ENCODE measurements at regions not wholly inside any gene's neighbourhood (a gene's known extent, or its start where the extent isn't known, plus 50 kb on each side); places are given as distances from the start of the nearest gene placed in this dataset.

DNA sequence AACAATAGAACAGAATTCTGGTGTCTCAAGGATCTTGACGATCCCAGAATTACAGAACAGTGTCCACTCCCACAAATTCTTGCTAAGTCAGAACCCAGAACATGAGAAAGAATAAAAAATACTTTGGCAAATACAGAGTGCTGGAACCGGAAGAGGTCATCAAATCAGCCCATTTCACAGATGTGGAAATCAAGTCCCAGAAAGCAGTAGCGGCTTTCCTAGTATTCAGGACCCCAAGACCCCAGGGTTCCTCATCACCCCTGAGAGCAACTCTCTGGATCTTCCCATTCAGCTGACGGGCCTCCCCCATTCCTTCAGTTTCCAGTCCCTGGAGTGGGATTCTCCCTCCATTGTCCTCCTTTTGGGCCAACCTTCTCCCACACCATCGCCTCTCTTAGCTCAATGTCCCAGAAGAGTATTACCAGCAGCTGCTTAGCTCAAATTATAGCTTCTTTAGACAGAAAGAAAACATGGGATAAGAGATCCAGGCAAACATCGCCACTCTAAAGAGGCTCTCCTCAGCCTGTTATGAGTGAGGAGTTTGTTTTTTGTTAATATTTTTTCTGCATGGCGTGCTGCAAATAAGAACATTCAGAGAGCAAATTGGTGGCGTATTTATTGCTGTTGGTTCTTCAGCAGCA, 268.3 kb downstream of the MN1 start:
- DNase-seq = peak; percentile 31

DNA sequence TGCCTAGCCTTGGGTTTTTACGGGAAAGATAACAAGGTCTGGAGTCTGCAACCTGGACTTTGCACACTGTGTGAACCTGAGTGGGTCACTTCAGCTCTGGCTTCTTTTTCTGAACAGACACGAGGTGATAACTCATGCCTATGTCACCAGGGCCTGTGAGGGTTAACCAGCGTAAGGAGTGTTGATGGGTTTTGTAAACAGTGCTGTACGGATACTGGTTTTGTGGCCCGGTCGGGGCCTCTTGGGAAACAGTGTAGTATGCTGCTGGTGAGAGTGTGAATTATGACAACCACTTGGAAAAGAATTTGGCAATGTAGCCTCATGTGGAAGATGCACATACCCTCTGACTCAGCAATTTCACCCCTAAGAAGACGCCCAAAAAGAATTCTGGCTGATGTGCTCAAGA, 266.8 kb downstream of the MN1 start:
- DNase-seq = no peak

DNA sequence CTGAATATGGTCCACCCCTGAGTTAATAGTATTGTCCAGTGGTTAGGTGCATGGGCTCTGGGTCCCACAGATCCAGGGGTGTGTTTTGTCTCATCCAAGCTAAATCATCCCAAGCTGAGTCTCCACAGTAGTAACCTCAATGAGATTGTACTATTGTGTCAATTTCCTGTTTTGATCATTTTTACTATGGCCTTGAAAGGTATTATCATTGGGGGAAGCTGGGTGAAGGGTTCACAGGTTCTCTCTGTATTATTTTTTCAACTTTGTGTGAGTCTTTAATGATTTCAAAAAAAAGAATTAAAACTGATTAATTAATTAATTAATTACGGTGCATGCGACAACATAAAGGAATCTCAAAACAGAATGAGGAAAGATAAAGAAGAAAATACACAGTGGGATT, 266.1 kb downstream of the MN1 start:
- DNase-seq = no peak

DNA sequence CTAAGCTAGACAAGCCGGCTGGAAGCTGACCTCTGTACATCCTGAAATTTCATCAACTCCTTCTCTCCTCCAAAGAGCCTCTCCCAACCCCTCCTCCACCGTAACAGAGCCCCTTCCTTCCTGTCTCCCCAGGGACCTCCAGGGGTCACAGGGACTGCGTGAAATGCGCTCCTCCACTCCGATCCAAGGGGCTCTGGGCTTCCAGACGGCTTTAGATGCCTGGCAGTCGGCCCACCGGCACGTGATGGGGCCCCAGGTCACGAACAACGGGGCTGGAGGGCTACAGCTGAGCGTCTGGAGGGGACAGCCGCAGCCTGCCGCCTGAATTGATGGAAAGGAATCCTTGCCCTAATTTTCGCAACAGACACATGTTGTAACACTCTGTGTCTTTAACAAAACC, 264.1 kb downstream of the MN1 start:
- DNase-seq = no peak

DNA sequence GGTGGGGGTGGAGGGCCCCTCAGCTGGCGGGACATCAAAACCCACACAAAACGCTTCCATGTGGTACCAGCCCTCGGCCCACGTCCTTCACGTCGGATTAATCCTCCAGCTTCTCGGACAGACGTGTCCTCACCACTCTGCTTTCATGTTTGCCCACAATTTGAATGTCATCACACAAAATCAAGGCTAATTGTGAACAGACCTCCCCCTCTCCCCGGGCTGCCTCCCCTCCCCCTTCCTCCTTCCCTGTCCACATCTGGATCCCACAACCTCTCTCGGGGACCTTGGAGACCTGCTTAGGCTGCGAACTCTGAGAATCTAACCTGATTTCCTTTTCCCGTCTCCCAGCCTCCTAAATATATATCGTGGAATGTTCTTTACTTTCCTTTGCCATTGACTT, 262.9 kb downstream of the MN1 start:
- DNase-seq = no peak

DNA sequence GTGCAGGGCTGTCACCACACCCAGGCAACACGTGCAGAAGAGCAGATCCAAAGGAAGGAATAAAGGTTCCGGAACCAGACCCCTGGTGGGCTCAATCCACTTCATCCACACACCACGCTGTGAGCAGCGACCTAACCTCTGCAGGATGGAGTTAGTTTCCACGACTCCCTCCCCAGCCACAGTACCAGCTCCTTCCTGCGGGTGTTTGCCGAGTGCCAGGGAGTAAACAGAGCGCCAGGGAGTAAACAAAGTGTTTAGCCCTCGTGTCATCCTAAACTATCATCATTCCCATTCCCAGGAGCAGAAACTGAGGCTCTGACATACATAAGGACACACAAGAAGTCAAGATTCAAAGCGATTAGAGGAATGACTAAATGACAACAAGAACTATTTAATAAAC, 261.3 kb downstream of the MN1 start:
- DNase-seq = no peak

DNA sequence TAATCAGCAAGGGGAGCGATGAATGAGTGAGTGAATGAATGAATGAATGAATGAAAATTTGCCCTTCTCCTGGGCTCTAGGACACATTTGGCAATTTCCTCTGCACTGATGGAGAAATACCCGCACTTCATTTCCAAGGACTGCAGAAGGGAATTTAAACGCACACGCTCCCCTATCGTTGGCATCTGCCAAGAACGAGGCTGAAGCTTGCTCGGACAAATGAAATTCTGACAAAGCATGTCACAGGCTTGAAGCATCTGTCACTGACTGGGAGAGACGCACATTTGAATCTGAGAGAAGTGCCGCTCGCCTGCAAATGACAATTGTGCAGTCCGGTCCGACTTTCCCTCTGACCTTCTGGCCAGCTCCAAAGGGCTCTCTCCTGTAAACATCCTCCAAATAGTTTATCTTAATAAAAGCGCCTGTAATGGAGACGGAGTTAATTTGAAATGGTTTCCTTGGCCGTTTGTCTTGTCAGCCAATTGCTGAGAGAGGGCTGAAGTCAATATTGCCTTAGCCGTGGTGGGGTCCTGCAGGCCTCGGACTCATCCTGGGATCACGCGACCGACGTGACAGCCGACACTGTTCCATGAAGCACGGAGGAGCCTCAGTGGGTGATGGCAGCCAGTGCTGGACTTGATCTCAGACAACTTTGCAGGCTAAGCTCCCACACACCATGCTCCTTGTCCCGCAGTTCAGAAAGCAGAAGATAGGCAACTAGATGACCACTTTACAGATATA, 260.7 kb downstream of the MN1 start:
- no peak for DNase-seq

DNA sequence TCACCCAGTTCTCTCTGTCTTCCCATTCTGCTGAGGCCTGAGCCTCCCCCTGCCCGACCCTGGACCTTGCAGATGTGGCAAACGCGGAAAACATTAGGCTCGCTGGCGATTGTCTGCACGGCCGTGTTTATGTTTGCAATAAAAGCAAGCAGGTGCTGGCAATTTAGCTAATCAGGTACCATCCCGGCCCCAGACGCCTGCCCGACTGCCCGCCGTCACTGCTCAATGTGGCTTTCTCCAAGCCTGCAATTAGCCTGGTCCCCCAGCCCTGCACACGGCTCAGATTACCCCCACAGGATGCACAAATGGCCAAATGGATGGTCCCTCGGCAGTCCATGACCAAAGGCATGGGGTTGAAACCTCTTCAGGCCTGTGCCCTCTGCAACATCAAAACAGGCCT, 259.7 kb downstream of the MN1 start:
- DNase-seq = peak; percentile 15

DNA sequence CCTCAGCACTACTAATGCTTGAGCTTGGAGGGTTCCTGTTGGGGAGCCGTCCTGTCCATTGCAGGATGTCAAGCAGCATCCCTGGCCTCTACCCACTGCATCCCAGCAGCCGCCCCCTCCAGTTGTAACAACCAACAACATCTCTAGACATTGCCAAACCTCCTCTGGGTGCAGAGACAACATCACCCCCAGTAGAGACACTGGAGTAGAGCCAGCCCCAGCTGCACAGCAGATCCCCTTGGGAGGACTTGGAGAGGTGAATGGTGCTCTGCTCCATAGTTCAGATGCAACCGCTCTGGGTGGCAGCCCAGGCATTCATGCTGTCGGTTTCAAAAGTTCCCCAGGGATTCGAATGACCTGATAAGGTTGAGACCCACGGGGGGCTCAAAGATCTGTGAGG, 259.0 kb downstream of the MN1 start:
- peak; percentile 60 for DNase-seq

DNA sequence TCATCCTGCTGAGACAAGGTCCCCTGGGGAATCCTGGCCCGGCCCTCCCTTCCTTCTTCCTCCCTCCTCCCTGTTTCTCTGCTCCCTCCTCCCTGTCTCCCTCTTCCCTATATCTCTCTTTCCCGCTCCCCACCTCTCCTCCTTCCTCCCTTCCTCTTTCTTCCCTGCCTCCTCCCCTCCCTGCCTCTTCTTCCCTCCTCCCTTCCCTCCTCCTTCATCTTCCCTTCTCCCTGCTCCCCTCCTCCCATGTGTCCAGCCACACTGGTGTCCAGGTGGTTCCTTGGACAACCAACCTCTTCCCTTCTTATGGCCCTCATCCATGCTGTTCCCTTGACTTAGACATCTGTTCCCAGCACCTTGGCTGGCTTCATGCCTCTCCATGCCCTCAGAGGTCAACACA, 258.1 kb downstream of the MN1 start:
- no peak for DNase-seq

DNA sequence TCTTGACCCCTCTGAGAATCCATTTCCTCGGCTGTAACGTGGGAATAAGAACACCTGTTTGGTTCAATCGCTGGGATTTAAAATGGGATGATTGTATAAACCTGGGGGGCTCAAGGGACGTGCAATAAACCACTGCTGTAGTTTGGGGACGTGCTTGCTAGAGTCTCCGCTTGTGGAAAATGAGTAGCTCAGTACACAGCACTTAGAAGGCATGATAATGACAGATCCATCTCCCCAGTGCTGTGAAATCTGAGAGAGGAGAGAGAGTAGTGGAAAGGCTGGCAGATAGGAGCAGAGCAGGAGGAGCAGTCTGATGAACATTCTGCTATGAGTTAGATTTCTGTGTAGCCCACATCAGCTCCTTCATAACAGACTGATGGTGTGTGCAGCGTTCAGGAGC, 256.5 kb downstream of the MN1 start:
- no peak for DNase-seq

DNA sequence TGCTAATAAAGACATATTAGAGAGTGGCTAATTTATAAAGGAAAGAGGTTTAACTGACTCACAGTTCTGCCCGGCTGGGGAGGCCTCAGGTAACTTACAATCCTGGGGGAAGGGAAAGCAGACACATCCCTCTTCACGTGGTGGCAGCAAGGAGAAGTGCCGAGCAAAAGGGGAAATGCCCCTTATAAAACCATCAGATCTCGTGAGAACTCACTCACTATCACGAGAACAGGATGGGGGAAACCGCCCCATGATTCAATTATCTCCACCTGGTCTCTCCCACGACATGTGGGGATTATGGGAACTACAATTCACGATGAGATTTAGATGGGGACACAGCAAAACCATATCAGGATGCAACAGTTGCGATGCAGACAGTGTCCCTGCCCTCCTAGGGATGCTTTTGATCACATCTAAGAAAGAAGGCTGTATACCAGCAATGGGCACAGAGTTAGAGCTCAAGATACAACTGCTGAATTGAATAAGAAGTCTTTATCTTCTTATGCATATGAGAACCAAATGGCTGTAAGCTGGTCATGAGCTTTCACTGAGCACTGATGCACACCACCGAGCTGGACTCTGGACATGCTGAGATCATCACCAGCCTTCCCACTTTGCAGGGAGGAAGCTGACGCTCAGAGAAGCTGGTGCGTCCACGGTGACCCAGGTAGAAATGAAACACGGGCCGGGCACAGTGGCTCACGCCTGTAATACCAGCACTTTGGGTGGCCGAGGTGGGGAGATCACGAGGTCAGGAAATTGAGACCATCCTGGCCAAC, 255.2 kb downstream of the MN1 start:
- no peak for DNase-seq

DNA sequence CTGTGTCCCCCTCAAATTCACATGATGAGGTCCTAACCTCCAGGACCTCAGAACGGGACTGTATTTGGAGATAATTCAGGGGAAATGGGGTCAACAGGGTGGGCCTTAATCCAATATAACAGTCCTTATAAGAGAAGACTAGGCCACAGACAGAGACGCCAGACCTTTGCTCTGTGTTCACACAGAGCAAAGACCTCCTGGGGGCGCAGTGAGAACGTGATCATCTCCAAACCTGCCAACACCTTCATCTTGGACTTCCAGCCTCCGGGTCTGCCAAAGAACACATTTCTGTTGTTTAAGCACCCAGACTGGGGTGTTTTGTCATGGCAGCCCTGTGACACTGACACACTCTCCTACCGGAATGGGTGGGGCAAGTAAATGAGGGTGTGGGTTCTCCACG, 250.2 kb downstream of the MN1 start:
- no peak for DNase-seq

DNA sequence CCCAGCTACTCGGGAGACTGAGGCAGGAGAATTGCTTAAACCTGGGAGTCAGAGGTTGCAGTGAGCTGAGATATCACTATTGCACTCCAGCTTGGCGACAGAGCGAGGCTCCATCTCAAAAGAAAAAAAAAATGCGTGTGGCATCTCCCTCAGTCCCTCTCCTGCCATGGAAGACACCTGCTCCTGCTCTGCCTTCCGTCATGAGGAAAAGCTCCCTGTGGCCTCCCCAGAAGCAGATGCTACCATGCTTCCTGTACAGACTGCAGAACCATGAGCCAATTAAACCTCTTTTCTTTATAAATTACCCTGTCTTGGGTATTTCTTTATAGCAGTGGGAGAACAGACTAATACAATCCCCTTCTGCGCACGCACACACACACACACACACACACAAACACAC, 249.4 kb downstream of the MN1 start:
- DNase-seq = no peak

DNA sequence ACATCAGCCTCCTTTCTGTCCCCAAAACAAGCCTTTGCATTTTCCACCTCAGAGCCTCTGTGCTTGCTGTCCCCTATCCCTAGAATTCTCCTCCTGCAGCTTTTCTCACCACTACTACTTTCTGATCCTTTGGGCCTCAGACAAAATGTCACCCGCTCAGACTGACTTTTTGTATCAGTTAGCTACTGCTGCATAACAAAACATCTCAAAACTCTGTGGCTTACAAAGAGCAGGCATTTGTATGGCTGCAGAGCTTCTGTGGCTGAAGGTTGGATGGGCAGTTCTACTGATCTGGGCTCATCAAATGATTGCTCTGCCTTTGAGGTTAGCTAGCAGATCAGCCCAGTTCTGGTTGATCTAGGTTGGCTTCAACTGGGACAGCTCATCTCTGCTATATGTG, 248.7 kb downstream of the MN1 start:
- no peak for DNase-seq

DNA sequence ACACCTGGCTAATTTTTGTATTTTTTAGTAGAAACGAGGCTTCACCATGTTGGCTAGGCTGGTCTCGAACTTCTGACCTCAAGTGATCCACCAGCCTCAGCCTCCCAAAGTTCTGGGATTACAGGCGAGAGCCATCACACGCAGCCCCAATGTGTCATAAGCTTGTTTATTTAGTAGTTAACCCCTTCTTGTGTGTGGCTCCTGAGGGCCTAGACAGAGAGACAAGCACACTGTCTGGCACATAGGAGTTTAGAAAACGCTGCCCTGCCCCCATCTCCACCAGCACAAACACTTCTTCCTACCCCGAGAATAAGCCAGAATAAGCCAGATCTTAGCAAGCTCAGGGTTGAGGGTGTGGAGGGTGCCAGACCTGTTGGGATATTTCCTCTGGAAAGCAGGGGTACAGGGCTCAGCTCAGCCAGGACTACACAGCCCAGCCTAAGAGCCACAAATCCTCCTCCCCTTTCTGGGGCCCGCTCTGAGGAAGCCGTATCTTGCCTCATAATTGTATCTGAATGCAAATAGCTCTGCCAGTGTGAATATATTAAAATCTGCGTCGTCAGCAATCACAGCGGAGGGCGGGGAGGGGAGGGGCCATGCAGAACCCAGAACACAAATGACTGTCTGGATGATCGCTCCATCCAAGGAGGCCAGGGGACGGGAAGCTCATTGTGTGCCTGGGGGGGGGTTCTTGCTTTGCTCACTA, 247.3 kb downstream of the MN1 start:
- DNase-seq = peak; percentile 24

DNA sequence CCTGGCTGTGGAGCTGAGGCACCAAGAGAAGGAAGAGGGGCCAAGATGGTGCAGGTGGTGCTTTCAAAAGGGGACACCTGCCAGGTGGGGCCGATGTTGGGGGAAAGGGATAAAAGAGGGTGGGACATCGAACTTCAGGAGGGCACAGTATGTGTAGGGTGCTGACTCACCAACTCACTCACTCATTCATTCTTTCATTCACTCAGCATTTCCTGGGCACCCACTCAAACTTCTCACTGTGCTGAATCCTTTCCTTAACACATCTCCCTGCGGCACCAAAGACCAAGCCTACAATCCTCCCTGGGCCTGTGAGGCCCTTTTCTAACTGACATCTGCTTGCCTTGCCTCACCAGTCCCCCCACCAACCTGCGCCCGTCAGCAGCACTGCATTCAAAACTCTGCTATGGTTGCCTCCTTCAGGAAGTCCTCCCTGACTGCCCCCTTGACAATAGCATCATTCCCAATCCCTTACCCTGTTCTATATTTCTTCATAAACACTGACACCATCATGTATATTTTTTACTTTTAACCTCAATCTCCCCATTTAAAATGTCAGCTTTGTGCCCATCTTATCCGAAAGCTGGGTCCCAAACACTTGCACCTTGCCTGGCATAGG, 246.6 kb downstream of the MN1 start:
- DNase-seq = no peak

DNA sequence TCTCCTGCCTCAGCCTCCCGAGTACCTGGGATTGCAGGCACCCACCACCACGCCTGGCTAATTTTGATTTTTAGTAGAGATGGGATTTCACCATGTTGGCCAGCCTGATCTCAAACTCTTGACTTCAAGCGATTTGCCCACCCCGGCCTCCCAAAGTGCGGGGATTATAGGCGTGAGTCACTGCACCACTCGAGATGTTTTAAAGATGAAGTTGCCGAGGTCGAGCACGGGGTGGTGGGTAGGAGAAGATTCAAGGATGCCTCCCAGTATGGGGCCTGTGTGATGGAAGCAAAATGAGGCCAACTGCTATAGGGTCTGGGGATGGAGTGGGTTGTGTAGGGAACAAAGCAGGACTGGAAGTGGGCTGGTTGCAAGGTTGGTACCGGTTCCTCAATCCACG, 245.2 kb downstream of the MN1 start:
- no peak for DNase-seq

DNA sequence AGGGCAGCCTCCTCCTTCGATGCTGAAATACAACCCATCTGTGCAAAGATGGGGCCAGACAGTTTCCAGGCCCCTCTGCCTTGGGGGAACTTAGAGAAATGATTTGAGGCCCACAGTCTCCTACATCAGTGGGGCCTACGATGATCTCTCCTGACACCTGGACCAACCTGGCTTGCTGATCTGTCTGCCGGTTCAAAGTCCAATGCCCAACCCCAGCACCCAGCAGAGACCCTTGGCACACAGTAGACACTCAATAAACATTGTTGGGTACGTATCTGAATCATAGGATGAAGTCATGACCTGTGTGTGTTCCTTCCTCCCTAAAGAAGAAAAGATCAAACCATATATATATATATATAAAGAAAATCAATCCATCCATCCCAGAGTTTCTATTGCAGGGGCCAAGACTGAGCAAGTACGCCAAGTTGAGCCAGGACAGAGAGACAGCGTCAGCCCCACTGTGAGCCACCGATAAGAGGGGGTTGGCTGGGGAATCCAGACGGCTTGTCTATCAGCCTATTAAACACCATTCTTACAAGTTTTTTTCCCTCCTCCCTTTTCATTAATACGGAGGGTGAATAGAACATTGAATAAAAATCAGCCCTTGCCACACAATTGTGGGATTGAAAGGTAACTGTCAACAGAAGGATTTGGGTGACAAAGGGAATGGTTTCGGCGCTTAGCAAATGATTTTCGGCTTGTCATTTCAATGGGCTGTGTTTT, 244.1 kb downstream of the MN1 start:
- no peak for DNase-seq

DNA sequence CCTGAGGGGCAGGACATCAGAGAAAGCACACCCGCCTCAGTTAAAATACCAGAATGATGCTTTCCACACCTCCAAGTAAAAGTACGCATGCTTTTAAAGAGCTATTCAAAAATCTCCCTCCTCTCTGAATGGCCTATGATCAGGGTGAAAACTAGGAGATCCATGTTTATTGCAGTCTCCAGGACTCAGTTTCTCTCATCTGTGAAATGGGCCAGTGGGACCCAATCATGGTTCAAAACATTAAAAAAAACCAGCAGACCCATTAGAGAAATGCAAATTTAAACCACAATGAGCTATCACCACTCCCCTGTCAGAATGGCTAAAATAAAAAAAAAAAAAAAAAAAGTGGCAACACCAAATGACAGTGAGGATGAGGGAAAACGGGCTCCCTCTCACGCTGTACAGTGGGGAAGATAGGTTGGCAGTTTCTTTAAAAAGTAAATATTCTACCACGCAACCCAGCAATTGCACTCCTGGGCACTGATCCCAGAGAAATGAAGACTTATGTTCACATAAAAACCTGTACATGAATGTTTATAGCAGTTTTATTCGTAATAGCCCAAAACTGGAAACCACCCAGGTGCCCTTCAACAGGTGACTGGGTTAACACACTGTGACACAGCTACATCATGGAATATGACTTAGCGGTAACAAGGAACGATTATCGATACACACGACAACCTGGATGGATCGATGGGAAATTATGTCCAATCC, 242.7 kb downstream of the MN1 start:
- no peak for DNase-seq

DNA sequence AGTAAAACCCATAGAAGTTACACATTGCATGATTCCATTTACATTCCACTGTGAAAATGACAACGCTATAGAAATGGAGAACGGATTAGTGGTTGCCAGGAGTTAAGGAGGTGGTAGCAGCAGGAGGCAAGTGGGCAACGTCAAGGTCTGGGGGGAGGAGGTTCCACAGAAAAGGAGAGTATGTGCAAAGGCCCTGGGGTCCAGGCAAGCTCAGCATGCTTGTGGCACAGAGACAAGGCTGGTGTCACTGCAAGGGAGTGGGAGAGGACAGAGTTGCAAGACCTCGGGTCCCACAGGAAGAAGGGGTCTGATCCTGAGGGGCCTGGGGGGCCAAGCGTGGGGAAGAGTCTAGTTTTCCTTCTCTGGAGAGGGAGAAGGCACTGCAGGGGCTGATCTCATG, 240.8 kb downstream of the MN1 start:
- no peak for DNase-seq
